GM18517 (cell line): ENCODE measurements at regions not wholly inside any gene's neighbourhood (a gene's known extent, or its start where the extent isn't known, plus 50 kb on each side); places are given as distances from the start of the nearest gene placed in this dataset.
"Not testable (repeated sequence)": the region's sequence is repeated elsewhere in the genome, so short reads cannot be mapped to it uniquely, and the experiment has no call there.

ENCODE experiments used
- ATAC-seq: cut with Tn5 transposase; IDR thresholded peaks from one replicate; pipeline ENCODE4 v1.9.1; 2021; ENCODE audit warnings: mild to moderate bottlenecking, moderate library complexity; ENCODE audit not compliant: unreplicated experiment

DNA sequence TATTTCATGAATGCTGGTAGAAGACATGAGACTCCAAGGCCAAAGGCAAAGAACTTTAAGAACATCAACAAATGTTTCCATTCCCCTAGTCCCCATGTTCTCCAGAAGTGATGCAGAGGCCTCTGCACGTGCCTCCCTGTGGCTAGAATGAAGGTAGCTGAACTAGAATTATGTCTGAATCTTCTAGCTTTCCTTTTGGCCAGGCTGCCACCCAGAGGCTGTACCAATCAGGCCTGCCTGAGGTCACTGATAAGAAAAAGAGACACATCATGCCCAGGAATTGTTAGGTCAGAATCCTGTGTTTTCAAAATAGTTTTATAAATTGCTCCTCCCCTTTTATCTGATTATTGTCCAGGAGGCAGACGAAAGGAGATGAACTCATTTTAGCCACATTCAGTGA, 188.0 kb upstream of the SLC16A7 start:
- ATAC-seq = no peak

DNA sequence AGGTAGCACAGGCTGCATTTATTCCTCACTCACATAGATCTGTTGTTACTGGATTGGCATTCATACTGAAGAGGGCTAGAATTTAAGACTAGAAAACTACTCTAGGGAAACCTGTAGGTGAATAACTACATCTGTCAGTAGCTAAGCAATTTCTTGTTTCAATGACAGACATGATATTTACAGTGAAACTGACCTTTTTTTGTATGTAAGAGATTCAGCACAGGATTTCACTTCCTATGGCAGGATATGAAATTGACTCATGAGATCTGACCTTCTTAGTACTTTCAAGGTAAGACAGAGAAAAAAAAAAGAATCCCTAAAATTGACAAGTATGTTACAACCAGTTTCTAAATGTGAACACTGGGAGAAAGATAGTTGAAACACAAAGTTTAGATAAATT, 189.8 kb upstream of the SLC16A7 start:
- ATAC-seq = no peak

DNA sequence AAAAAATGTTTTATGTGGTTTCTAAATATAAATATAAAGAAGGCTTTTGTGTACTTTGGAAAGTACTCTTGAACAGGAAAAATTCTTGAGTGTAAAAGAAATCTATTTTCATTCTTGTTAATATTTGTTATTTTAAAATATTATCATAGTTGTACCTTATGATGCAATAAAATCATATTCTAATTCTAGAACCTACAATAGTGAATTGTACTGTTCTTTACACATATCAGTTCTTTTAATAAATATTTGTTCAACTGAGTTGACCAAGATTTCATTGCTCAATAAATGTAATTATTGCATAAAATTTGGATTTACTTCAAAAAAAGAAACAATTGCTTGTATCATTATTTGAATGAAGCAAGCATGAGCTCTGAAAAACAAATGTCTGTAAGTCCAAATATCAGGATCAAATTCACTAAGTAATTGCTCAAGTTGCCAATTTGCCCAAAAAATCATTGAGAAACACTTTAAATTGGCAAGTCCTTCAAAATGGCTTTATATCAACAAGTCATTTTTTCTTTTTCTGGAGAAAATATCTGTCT, 191.6 kb upstream of the SLC16A7 start:
- ATAC-seq = no peak

DNA sequence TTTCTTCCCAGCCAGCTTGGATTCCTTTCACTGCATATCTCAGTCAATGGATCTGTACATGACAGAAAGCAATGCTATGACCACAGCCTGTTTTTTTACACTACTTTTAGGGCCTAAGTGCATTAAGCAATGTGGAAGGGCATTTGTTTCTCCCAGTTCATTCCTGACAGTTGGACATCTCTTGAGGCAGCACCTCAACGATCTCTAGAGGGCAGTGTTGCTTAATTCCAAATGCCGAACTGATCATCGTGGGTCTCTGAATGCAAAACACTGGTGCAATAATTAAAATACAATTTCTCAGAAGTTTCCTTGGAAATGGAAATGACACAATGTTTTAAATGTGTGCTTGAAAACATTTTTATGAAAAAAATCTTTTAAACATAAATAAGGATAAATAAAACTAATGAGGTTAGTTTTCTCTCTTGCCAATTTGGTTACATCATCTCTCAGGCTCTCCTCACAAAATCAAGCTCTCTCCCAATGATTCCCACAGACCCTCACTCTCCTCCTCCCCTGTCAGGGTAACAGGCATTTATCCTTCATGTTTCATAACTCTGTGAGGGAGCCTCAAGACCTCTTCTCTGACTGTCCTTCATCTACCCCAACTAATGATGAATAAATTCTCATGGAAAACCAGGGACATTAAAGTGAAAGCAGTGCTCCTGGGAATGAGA, 192.4 kb upstream of the SLC16A7 start:
- no peak for ATAC-seq

DNA sequence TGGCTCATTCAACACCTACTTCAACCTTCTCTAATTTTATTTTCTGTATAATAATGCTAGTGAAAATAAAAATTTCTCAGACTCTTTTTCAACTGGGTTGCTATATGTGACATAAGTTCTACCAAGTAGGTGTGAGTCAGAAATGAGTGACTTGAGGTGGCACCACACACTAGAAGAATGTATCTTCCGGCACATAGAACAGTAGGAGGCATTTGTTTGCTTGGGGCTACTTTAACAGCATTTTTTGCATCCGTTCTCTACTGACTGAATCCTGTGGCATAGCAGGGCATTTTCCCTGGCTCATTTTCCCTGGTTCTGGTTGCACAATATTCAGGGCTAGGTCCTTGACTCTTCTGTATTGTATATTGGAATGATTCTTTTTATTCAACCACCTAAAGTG, 194.0 kb upstream of the SLC16A7 start:
- no peak for ATAC-seq

DNA sequence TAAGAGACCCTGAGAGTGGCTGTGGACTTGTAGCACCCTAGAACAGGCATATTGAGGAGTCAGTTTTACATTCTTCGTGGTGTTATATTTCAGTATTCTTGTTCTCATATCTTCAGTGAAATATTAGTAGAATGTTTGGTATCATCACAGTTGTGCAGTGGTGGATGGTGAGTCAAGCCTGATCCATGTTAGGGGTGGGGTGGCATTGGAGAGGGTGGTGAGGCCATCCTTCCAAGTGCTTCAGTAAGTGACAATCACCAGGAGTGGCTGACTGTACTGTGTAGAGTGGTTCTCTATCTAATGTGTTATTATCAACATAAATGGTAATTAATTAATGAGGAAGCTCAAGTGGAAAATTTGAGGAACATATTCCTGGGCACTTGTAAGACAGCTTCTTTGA, 197.7 kb upstream of the SLC16A7 start:
- no peak for ATAC-seq

DNA sequence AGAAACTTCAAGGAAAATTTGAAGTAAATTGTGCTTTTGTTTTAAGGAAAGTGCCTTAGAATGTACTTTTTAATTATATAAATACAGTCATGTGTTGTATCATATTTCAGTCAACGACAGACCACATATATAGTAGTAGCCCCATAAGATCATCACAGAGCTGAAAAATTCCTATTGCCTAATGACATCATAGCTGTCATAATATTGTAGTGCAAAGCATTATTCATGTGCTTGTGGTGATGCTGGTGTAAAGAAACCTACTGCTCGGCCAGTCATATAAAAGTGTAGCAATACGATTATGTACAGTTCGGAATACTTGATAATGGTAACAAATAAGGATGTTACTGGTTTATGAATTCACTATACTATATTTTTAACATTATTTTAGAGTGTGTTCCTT, 198.9 kb upstream of the SLC16A7 start:
- no peak for ATAC-seq

DNA sequence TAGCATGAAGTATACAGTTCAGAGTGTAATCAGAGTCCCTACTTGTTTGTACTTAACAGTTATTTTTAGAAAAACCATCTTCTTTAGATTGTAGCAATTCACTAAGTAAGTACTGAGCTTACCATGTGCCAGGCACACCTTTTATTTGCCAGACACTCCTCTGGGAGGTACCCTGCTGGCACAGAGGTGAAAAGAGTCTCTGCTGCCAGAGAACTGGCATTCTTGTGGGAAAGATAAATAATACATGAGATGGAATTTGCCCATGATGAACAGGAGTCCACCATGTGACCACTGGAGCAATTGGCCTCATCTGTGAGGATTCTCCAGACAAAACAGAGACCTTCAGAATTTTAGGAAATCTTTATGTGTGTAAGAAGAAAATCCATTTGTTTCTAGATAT, 199.3 kb upstream of the SLC16A7 start:
- ATAC-seq = no peak

DNA sequence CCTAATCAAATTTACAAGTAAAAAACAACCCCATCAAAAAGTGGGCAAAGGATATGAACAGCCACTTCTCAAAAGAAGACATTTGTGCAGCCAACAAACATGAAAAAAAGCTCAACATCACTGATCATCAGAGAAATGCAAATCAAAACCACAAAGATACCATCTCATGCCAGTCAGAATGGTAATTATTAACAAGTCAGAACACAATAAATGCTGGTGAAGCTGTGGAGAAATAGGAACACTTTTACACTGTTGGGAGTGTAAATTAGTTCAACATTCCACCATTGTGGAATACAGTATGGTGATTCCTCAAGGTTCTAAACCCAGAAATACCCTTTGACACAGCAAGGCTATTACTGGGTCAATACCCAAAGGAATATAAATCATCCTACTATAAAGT, 200.5 kb upstream of the SLC16A7 start:
- ATAC-seq = not testable (repeated sequence)

DNA sequence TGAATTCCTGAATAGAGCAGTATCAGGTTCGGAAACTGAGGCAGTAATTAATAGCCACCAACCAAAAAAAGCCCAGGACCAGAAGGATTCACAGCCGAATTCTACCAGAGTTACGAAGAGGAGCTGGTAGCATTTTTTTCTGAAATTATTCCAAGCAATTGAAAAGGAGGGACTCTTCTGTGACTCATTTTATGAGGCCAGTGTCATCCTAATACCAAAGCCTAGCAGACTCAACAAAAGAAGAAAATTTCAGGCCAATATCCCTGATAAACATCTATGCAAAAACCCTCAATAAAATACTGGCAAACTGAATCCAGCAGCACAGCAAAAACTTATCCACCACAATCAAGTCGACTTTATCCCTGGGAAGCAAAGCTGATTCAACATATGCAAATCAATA, 202.3 kb upstream of the SLC16A7 start:
- ATAC-seq = no peak

DNA sequence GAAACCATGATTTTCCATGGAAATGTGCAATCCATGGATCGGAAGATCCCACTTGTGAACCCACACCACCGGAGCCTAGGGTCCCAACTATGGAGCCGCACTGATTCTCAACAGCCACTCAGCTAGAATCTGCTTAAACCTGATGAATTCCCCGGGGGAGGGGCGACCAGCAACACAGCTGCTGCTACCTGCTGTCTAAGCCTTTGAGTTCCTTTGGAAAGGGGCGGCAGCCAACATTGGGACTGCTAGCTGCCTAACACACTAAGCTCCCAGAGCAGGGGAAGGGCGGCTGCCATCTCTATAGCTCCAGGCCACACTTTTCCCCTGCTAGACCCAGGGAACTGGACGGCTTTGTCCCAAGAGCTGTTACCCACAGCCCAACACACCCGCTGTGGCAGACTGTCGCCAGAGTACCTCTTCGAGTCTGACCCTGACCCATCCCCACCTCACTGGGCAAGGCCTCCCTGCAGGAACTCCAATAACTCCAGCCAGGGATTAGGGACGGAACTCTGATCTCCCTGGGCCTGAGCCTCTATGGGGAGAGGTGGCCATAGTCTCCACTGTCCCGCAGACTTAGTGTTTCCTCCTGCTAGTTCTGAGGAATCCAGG, 205.8 kb upstream of the SLC16A7 start:
- no peak for ATAC-seq

DNA sequence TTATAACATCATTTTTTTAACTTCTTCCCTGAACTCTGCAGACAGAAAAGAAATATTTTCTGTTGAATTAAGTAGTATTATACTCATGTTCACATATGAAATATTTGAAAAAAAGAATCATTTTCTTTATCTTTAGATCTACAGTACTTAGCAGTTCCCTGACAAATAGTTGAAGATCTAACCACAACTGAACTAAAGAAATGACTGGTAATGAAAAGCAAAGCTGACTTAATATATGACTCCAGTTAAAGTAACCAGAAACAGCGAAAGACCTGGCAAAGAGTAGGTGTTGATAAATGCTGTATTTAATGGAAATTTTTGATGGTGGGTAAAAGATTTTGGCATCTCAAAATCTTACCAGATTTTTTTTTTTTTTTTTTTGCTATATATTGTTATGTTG, 207.1 kb upstream of the SLC16A7 start:
- ATAC-seq = no peak

DNA sequence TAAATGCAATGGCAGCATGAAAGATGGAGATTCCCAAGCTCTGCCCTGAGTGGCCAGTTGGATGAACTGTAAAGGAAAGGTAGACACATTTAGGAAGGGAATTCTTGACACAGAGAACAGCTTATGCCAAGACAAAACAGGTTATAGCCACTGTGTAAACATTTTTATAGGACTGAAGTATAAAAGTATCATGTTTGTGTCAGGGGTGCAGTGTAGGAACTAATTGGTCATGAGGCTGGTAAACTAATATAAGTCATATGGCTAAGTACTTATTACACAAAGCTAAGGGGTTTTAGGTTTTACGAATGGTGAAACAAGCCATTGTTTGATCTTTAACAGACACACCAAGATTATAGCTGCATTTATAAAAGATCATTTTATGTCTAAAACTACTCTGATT, 207.7 kb upstream of the SLC16A7 start:
- no peak for ATAC-seq

DNA sequence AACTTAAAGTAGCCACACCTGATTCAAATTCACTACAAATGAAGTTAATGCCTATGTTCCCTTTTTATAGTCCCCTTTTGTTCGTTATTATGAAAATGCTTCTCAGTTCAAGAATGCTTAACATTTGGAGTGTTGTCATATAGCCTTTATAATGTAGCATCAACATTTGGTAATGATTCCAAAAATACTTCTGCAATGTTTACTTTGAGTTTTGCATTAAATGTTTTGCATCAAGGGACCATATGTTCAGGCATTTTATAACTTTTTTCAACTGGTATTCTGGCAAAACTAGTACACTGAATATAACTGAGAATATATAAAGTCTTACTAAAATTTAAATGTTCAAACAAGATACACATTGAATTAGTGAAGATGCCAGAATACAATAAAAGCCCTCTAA, 209.6 kb upstream of the SLC16A7 start:
- ATAC-seq = no peak

DNA sequence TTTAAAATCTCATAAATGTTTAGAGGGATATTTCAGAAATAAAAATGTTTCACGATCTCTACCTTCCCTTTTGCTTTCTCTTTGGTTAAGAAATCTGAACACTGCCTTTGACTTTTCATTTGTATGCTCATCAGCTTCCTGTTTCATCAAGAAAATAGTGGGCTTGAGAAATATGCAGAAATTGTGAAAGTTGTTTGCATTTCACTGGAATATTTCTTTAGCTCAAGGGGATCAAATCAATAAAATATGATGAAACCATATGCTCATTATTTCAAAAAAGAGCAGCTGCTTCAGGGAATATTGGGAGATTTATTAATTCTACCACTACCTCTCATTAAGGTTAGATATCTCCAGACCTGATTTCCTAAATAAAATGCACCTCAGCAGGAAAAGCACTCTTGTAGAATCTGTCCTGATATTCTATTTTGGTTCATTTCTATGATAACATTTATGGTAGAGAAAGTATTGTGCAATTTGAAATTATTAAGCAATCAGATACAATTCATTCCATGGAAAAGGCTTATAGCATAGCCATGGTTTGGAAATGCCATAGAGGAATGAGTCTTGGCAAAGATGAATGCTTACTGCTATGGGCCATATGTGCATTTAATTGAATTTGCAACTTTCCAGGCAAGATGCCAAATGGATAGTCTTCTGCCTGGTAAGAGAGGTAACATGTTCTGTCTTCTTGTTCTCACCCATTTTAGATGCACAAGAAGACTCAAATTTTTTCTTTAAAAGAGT, 212.6 kb upstream of the SLC16A7 start:
- no peak for ATAC-seq

DNA sequence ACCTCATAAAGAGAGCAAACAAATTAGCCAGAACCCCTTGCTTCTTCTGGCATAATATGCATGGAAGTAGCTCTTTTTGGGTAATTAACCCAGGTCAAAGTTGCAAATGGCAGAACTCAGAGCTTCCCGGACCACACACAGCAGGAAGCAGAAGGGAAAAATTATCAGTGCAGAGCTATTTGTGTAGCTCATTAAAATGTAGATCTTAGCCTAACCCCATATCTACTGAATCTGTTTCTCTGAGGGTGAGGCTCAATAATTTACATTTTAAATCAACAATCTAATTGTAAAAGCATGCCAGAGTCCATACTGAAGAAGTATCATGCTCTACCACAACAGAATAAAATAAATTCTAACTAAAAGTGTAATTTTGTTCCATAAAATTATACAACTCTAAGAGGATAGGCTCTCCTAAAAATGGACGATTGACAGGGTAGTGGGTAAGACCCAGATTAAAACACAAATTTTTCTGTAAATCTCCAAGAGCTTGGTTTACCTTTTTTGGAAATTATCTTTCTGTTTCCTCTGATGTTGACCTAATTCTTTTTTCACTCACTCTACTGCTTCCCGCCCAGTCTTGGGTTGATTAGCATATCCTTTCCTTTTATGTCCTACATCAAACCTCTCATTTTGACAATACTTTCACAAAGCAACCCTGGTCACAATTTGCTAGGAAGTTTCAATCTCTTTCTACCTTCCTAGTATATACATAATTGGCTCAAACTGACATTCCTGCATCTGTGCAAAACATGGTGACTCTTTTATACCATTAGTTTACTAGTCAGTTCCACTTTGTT, 213.3 kb upstream of the SLC16A7 start:
- ATAC-seq = no peak

DNA sequence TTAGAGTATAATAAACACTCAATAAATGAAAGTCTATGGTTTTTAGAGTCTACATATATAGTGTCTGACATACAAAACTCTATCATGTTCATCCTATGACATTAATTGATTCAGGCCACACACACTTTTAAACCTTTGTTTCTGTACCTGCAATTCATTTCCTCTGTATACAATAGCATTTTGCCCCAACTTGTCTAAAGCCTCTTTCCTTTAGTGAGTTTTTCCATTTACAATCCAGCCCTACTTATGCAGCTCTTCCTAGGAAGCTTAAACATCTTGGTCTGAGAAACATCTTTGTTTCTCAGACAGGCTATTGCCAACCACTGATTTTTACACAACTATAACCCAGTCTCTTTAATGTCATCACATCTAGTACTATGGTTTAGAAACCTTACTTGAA, 214.7 kb upstream of the SLC16A7 start:
- ATAC-seq = no peak

DNA sequence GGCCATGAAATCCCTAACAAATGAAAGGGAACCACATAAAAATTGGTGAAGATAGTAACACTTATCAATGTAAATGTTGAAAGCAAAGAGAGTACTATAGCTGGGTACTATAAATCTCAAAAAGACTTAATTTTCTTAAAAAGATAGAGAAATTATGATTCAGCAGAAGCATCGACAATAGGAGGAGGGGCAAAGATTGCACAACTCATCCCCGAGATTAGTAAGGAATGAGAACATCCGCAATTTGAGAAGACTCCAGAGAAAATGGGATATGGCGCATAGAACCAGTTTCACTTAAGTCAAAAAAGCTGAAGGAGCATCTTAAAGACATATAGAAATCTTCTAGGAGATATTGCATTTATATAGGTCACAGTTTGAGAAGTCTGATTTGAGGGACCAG, 220.2 kb upstream of the SLC16A7 start:
- no peak for ATAC-seq

DNA sequence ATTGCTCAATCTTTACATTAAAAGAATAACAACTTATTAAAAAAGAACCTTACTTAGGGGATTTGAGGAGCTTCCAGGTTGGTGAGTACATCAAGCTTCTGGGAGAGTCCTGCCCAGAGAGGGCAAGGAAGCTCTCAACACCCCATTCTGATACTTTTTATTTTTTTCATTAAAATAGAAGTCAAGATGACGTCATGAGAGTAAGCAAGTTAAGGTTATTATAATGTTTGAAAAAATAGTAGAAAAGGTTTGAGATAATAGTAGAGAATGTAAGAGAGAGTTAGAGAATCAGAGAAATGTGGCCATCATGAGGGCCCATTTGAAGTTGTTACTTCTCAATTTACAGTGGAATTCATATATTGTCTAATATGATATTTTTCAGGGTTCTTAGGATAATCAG, 221.0 kb upstream of the SLC16A7 start:
- ATAC-seq = no peak

DNA sequence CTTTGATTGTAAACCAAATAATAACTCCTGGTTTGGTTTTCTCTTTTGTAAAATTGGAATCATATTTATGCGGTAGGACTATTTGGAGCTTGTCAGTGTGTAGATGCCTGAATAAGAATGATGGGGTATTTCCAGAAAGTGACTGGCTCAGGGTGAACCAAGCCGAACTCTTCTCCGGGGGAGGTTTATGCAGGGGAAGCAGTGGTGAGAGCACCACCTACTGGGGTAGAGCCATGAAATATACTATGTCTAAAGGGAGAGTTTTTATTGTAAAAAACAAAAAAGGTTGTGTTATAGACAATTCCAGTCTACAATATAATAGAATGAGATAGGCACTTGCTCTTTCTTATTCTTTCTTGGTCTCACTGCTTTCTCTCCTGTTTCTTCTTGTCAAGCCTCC, 222.9 kb upstream of the SLC16A7 start:
- ATAC-seq = no peak

DNA sequence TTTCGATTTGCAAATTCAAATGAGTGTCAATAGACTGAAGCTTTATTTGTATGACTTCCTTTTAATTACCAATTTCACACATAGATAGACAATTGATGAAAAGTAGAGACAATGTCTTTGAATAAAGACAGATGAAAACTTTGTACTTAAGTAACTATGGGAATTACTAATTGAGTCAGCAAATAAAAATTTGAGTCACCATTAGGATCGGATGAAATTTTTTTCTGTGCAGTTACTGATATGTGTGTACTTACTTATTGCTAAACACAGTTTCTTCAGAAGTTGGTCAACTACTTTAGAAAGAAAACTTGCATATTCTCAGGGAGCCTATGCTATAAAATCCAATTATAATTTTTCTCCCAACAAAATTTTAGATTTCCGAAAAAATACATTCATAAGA, 224.9 kb upstream of the SLC16A7 start:
- no peak for ATAC-seq
